ENCODE measurements at regions not wholly inside any gene's neighbourhood (a gene's known extent, or its start where the extent isn't known, plus 50 kb on each side); places are given as distances from the start of the nearest gene placed in this dataset.

GRCh38 chr2:194725169-194725568, 931.9 kb upstream of the SLC39A10 start:
- TF ChIP-seq, protein P1, sequence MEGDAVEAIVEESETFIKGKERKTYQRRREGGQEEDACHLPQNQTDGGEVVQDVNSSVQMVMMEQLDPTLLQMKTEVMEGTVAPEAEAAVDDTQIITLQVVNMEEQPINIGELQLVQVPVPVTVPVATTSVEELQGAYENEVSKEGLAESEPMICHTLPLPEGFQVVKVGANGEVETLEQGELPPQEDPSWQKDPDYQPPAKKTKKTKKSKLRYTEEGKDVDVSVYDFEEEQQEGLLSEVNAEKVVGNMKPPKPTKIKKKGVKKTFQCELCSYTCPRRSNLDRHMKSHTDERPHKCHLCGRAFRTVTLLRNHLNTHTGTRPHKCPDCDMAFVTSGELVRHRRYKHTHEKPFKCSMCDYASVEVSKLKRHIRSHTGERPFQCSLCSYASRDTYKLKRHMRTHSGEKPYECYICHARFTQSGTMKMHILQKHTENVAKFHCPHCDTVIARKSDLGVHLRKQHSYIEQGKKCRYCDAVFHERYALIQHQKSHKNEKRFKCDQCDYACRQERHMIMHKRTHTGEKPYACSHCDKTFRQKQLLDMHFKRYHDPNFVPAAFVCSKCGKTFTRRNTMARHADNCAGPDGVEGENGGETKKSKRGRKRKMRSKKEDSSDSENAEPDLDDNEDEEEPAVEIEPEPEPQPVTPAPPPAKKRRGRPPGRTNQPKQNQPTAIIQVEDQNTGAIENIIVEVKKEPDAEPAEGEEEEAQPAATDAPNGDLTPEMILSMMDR (conservative IDR thresholded peaks at IDR 0.05; ENCODE audit: low read length) = no peak
- no peak for TF ChIP-seq EZH2phosphoT487 (IDR thresholded peaks at IDR 0.05; ENCODE audit: borderline replicate concordance, low read depth, low read length)
